Retinal pigment epithelial cell (primary cell): ENCODE measurements at regions not wholly inside any gene's neighbourhood (a gene's known extent, or its start where the extent isn't known, plus 50 kb on each side); places are given as distances from the start of the nearest gene placed in this dataset.
"Not testable (repeated sequence)": the region's sequence is repeated elsewhere in the genome, so short reads cannot be mapped to it uniquely, and the experiment has no call there.

Experiments
- DNase-seq: peaks from one replicate; pipeline ENCODE4 v3.0.0-alpha.2; 2010; ENCODE audit warnings: low read depth
- H3K4me3 ChIP-seq: 2 replicates; pipeline ENCODE4 v1.5.1; 2011; ENCODE audit warnings: mild to moderate bottlenecking, low read length, control low read depth, moderate library complexity
- CTCF ChIP-seq: conservative IDR thresholded peaks from 2 replicates; pipeline ENCODE4 v1.5.1; 2011; ENCODE audit warnings: low read depth, low read length, control low read depth, inconsistent platforms

GRCh38 chr19:28134311-28134710 is 1078.6 kb downstream of the UQCRFS1 start:
- TF ChIP-seq CTCF: no peak
- DNase-seq: no peak
- H3K4me3 ChIP-seq: no peak overlapping the region

- not testable (repeated sequence) for H3K4me3 ChIP-seq, DNase-seq
Measured at GRCh38 chr19:28130881-28131280, 1082.1 kb downstream of the UQCRFS1 start.

GRCh38 chr19:28130066-28130511 is 1082.9 kb downstream of the UQCRFS1 start:
- DNase-seq: no peak
- no peak overlapping the region for H3K4me3 ChIP-seq
- TF ChIP-seq CTCF: no peak

GRCh38 chr19:28128341-28128740 is 1084.6 kb downstream of the UQCRFS1 start:
- no peak overlapping the region for H3K4me3 ChIP-seq
- DNase-seq: no peak
- TF ChIP-seq CTCF: no peak

- TF ChIP-seq CTCF: no peak
- DNase-seq: no peak
- no peak overlapping the region for H3K4me3 ChIP-seq
Measured at GRCh38 chr19:28126135-28126898, 1086.6 kb downstream of the UQCRFS1 start.

- TF ChIP-seq CTCF: no peak
- DNase-seq: no peak
Measured at GRCh38 chr19:28122734-28123133, 1090.2 kb downstream of the UQCRFS1 start.

GRCh38 chr19:28118235-28118634 is 1094.7 kb downstream of the UQCRFS1 start:
- DNase-seq: no peak
- no peak overlapping the region for H3K4me3 ChIP-seq
- no peak for TF ChIP-seq CTCF

More at GRCh38 chr19:28122734-28123133, 1090.2 kb downstream of the UQCRFS1 start:
- no peak overlapping the region for H3K4me3 ChIP-seq

- TF ChIP-seq CTCF: no peak
- H3K4me3 ChIP-seq: no peak overlapping the region
- DNase-seq: no peak
Measured at GRCh38 chr19:28117143-28117542, 1095.8 kb downstream of the UQCRFS1 start.

GRCh38 chr19:28116379-28116778 is 1096.6 kb downstream of the UQCRFS1 start:
- not testable (repeated sequence) for DNase-seq

More at GRCh38 chr19:28116379-28116778, 1096.6 kb downstream of the UQCRFS1 start:
- not testable (repeated sequence) for H3K4me3 ChIP-seq
